KG1 (cell line): ENCODE measurements at regions not wholly inside any gene's neighbourhood (a gene's known extent, or its start where the extent isn't known, plus 50 kb on each side); places are given as distances from the start of the nearest gene placed in this dataset.
"Not testable (repeated sequence)": the region's sequence is repeated elsewhere in the genome, so short reads cannot be mapped to it uniquely, and the experiment has no call there.

ENCODE experiments used
- DNase-seq: peaks from one replicate; lab custom pipeline; 2025; lab: John Stamatoyannopoulos, UW

DNA sequence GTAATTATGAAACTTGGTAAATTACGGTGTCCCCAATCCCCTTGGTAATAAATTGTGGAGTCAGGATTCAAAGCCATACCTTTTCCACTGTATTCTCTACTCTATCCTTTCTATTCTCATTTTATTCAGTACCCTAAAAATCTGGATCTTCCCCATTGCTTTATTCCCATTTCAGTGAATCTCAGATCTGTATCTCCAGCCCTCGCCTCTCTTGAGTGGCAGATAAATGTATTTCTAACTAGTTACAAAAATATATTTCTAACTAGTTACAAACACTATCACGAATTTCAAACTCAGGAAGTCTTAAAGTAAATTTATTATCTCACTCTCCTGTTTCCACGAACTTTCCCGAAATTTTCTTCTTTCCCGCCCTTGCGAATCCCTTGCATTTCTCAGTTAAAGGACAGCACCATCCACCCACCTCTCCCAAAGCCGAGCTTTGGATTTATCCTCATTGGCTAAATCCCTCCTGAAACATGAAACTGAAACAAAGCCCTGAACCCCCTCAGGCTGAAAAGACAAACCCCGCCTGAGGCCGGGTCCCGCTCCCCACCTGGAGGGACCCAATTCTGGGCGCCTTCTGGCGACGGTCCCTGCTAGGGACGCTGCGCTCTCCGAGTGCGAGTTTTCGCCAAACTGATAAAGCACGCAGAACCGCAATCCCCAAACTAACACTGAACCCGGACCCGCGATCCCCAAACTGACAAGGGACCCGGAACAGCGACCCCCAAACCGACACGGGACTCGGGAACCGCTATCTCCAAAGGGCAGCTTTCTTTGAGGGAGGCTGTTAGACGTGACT lies 164.3 kb upstream of the PABPC3 start:
- no peak for DNase-seq

- not testable (repeated sequence) for DNase-seq
Measured at GRCh38 chr13:24933106-24934023, 162.6 kb upstream of the PABPC3 start.

- DNase-seq = not testable (repeated sequence)
Measured at GRCh38 chr13:24934024-24934385, 161.9 kb upstream of the PABPC3 start.

GRCh38 chr13:24938966-24939365 lies 157.0 kb upstream of the PABPC3 start:
- peak; percentile 31 for DNase-seq

- DNase-seq = not testable (repeated sequence)
Measured at GRCh38 chr13:24941023-24941713, 154.8 kb upstream of the PABPC3 start.

GRCh38 chr13:24943136-24943535 lies 152.8 kb upstream of the PABPC3 start:
- no peak for DNase-seq

DNA sequence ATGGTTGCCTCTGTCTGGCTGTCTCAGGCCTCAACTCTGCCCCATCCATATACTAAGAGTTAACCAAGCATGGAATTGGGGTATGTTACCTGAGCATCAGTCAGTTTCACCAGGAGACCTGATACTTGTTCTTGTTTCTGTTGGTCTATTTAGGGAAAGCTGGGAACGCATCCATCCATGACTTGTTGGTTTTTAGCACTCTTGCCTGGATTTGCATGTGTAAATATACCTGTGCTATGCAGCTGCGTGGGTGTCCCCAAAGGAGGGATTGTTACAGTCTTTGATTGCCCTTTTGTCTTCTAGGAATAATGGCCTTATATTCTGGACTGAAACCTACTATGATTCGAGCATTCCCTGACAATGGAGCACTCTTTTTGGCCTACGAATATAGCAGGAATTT lies 151.9 kb upstream of the PABPC3 start:
- not testable (repeated sequence) for DNase-seq

GRCh38 chr13:24948977-24949376 lies 147.0 kb upstream of the PABPC3 start:
- DNase-seq = peak; percentile 47

GRCh38 chr13:24950611-24951010 lies 145.3 kb upstream of the PABPC3 start:
- DNase-seq = not testable (repeated sequence)

DNA sequence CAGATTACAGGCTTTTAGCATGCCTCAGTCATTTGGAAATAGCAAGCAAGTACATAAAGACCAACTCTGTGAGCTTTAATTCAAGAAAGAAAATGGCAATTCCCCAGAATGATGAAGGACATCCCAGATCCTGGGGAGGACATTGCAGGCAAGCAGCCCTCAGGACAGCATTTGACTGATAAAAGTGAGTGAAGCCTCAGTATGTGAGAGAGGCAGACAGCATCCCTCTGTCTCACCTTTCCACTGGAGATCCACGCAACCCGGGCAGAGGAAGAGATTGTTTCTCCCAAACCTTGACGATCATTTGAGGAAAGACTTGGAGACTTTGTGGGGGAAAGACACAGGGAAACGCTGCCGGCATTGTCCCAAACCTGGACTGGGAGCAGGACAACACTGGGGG lies 128.0 kb upstream of the PABPC3 start:
- not testable (repeated sequence) for DNase-seq

- not testable (repeated sequence) for DNase-seq
Measured at GRCh38 chr13:24968416-24968815, 127.5 kb upstream of the PABPC3 start.

DNA sequence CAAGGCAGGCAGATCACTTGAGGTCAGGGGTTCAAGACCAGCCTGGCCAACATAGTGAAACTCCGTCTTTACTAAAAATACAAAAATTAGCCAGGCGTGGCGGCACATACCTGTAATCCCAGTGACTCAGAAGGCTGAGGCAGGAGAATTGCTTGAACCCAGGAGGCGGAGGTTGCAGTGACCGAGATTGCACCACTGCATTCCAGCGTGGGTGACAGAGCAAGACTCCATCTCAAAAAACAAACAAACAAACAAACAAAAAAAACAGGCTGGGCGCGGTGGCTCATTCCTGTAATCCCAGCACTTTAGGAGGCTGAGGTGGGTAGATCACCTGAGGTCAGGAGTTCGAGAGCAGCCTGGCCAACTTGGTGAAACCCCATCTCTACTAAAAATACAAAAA lies 122.8 kb upstream of the PABPC3 start:
- DNase-seq = not testable (repeated sequence)

DNA sequence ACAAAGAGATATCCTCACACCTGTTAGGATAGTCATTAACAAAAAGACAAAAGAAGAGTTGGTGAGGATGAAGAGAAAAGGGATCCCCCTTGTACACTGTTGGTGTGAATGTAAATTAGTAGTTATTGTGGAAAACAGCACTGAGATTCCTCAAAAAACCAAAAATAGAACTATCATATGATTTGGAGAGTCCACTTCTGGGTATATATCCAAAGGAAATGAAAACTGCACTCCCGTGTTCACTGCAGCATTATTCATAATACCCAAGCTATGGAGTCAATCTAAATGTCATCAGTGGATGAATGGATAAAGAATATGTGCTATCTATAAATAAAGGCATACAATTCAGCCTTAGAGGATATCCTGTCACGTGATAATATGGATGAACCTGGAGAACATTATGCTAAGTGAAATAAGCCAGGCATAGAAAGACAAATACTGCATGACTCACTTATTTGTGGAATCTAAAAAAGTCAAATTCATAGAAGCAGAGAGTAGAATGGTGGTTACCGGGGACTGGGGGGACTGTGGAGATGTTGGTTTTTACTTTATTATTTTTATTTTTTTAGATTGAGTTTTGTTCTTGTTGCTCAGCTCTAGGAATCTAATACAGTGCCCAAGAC lies 114.6 kb upstream of the PABPC3 start:
- DNase-seq = not testable (repeated sequence)

DNA sequence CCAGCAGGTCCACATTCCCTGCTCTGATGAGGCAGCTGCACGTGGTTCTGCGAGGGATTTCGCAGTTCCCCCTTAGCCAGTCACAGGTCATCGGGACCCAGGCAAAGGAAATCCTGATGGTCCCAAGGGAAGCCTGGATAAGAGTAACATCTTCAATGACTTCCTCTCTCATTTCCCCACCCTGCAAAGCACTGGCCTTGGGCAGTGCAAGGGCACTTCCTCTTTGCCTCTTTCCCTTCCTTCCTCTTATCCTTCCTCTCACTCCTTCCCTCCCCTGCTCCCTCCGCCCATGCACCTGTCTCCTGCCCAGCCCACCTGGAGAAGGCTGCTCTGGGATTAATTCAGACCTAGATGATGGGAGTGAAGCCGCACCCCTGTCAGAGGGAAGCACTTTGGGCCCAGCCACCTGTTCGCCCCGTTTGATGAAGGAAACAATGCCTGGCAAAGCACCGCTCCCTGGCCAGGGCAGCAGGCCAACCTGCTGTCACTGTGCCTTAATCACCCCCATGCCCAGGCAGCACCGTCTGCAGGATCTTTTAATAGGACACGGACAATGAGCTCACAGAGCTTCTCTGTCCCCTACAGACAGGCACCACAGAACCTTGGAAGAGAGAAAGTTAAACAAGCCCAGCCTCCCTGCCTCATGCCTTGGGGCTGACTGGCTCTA lies 113.5 kb upstream of the PABPC3 start:
- DNase-seq = no peak

GRCh38 chr13:24983094-24983493 lies 112.8 kb upstream of the PABPC3 start:
- DNase-seq = no peak

- no peak for DNase-seq
Measured at GRCh38 chr13:24984134-24984533, 111.8 kb upstream of the PABPC3 start.

DNA sequence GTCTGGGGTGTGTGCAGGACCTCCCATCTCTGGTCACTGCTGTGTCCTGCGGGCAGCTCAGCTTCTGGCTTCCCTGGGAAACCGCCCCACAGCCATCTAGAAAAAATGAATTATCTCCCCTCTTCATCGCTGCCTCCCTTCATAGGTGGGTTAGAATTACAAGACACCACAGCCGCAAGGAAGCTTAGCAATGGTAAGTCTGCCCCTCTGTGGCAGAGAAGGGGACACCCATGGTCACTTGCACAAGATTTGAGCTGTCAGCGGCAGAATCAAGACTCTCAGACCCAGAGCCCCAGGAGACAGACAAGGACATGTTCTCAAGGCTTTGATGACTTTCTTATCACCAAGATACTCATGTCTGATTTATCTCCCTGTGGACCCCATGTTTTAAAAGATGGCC lies 110.8 kb upstream of the PABPC3 start:
- no peak for DNase-seq

GRCh38 chr13:24985896-24986295 lies 110.0 kb upstream of the PABPC3 start:
- DNase-seq = no peak

GRCh38 chr13:24986826-24987225 lies 109.1 kb upstream of the PABPC3 start:
- DNase-seq = no peak

- DNase-seq = not testable (repeated sequence)
Measured at GRCh38 chr13:24989959-24990358, 106.0 kb upstream of the PABPC3 start.

- not testable (repeated sequence) for DNase-seq
Measured at GRCh38 chr13:24992946-24993345, 103.0 kb upstream of the PABPC3 start.
